Endothelial cell of umbilical vein (primary cell): ENCODE measurements at regions not wholly inside any gene's neighbourhood (a gene's known extent, or its start where the extent isn't known, plus 50 kb on each side); places are given as distances from the start of the nearest gene placed in this dataset.

Experiments used
- BruUV-seq: library from RNA; stranded (reverse); fragments of 400-500 nt; replicated peaks from 2 replicates; lab custom pipeline; 2021; lab: Mats Ljungman, UMichigan
- CTCF ChIA-PET: fragments of 300-600, 350-600 bp; sonication (Branson Sonifier 250); formaldehyde crosslinking; loops from one replicate; lab custom pipeline; 2021; ENCODE audit warnings: antibody characterized with exemption, inconsistent platforms; lab: Charles Lee
- POLR2A ChIA-PET: fragments of 300-600, 350-600 bp; sonication (Branson Sonifier 250); formaldehyde crosslinking; loops from one replicate; lab custom pipeline; 2021; ENCODE audit warnings: antibody characterized with exemption, inconsistent platforms; lab: Charles Lee
- DNase-seq: peaks from one replicate; pipeline ENCODE4 v3.0.0-alpha.2; 2011; ENCODE audit warnings: low read depth, low spot score
- FAIRE-seq: peaks from 2 replicates; lab custom pipeline; 2011; peaks lifted over from hg19 to GRCh38; lab: Jason Lieb, UNC
- H2AFZ ChIP-seq: 2 replicates; pipeline ENCODE4 v1.6.0; 2012; ENCODE audit warnings: low read depth, low read length, control low read depth, inconsistent platforms
- H3K27ac ChIP-seq: 2 replicates; pipeline ENCODE4 v1.5.1; 2011; ENCODE audit warnings: low read depth, mild to moderate bottlenecking, control low read depth, low read length, moderate library complexity; ENCODE audit not compliant: insufficient read depth
- H3K27me3 ChIP-seq, 2 experiments: 2 replicates each; pipeline versions ENCODE4 v1.6.0 to v1.6.1; 2011; ENCODE audit warnings: low read length in 2 of 2, mixed read lengths in 1 of 2; ENCODE audit not compliant: control insufficient read depth in 2 of 2, insufficient read depth in 2 of 2
- H3K36me3 ChIP-seq, 2 experiments: 2 replicates in 1 of 2; 3 replicates in 1 of 2; pipeline ENCODE4 v1.5.1; 2011; ENCODE audit warnings: low read length in 2 of 2, mild to moderate bottlenecking in 1 of 2, moderate library complexity in 1 of 2; ENCODE audit not compliant: control insufficient read depth in 2 of 2, insufficient read depth in 2 of 2; ENCODE audit errors: extremely low read depth in 1 of 2
- H3K4me1 ChIP-seq: 3 replicates; pipeline ENCODE4 v1.5.1; 2011; ENCODE audit warnings: mild to moderate bottlenecking, low read length; ENCODE audit not compliant: control insufficient read depth, insufficient read depth; ENCODE audit errors: extremely low read depth
- H3K4me2 ChIP-seq: 2 replicates; pipeline ENCODE4 v1.6.1; 2011; ENCODE audit warnings: low read length, control low read depth, mixed read lengths; ENCODE audit not compliant: insufficient read depth
- H3K4me3 ChIP-seq, 3 experiments: fragments of 200-600 bp in 1 of 3; sonication (generic), shearing (Covaris generic) in 1 of 3; replicated peaks in 1 of 3; 2 replicates each; pipeline ENCODE4 v1.5.1; 2011 to 2016; ENCODE audit warnings: control low read depth in 3 of 3, low read length in 3 of 3, mild to moderate bottlenecking in 2 of 3, inconsistent platforms in 1 of 3, low read depth in 1 of 3, moderate library complexity in 1 of 3; ENCODE audit not compliant: insufficient read depth in 1 of 3
- H3K79me2 ChIP-seq: 2 replicates; pipeline ENCODE4 v1.6.0; 2012; ENCODE audit warnings: low read length, inconsistent platforms; ENCODE audit not compliant: control insufficient read depth, insufficient read depth
- H3K9ac ChIP-seq: replicated peaks from 2 replicates; pipeline ENCODE3; 2011; ENCODE audit warnings: low read length, control low read depth; ENCODE audit not compliant: insufficient read depth; ENCODE audit errors: extremely low read depth
- H3K9me1 ChIP-seq: replicated peaks from 3 replicates; pipeline ENCODE4 v1.6.0; 2011; ENCODE audit warnings: mild to moderate bottlenecking, low read length; ENCODE audit not compliant: control insufficient read depth, insufficient read depth; ENCODE audit errors: extremely low read depth
- H3K9me3 ChIP-seq: replicated peaks from 2 replicates; pipeline ENCODE4 v1.5.1; 2012; ENCODE audit warnings: low read length, inconsistent platforms; ENCODE audit not compliant: control insufficient read depth, insufficient read depth
- H4K20me1 ChIP-seq: replicated peaks from 2 replicates; pipeline ENCODE3; 2011; ENCODE audit warnings: mild to moderate bottlenecking, low read length; ENCODE audit not compliant: control insufficient read depth, insufficient read depth; ENCODE audit errors: extremely low read depth
- CTCF ChIP-seq, 2 donors: IDR thresholded peaks; 1 replicate in 1 of 2; 2 replicates in 1 of 2; pipeline ENCODE4 v1.5.1; 2011; ENCODE audit warnings: low read length in 2 of 2, mild to moderate bottlenecking in 2 of 2, moderate library complexity in 2 of 2, control low read depth in 1 of 2, inconsistent platforms in 1 of 2, low read depth in 1 of 2; ENCODE audit not compliant: insufficient read depth in 1 of 2; ENCODE audit errors: extremely low read depth in 1 of 2
- EZH2 ChIP-seq: IDR thresholded peaks from 2 replicates; pipeline ENCODE4 v1.6.1; 2012; ENCODE audit warnings: borderline replicate concordance, low read depth, mild to moderate bottlenecking, moderate library complexity, low read length, inconsistent platforms; ENCODE audit not compliant: severe bottlenecking
- FOS ChIP-seq: IDR thresholded peaks from 2 replicates; pipeline ENCODE4 v1.6.1; 2011; ENCODE audit warnings: mild to moderate bottlenecking, low read length, moderate library complexity, borderline replicate concordance; ENCODE audit not compliant: insufficient read depth
- GATA2 ChIP-seq: IDR thresholded peaks from 2 replicates; pipeline ENCODE4 v1.7.0; 2011; ENCODE audit warnings: low read depth, mild to moderate bottlenecking, moderate library complexity, mixed read lengths, low read length; ENCODE audit not compliant: insufficient read length, insufficient read depth
- JUN ChIP-seq: IDR thresholded peaks from 2 replicates; pipeline ENCODE4 v1.6.1; 2011; ENCODE audit warnings: borderline replicate concordance, low read depth; ENCODE audit not compliant: insufficient read length, insufficient read depth
- MAX ChIP-seq: IDR thresholded peaks from 2 replicates; pipeline ENCODE4 v1.6.1; 2011; ENCODE audit not compliant: insufficient read depth, insufficient read length
- MYC ChIP-seq: IDR thresholded peaks from one replicate; pipeline ENCODE4 v1.6.1; 2011; ENCODE audit warnings: mild to moderate bottlenecking, low read depth, low read length
- POLR2A ChIP-seq: IDR thresholded peaks from 2 replicates; pipeline ENCODE4 v1.6.1; 2012; ENCODE audit warnings: low read depth, mild to moderate bottlenecking, control low read depth, low read length
- POLR2AphosphoS5 ChIP-seq: IDR thresholded peaks from 2 replicates; pipeline ENCODE4 v1.6.1; 2012; ENCODE audit warnings: low read depth, mild to moderate bottlenecking, control low read depth, low read length, moderate library complexity; ENCODE audit not compliant: insufficient read depth
- dilution Hi-C: fragments of 300-500 bp; cut with MboI; formaldehyde crosslinking; loops from one replicate; pipeline ENCODE4 v1.15.0; 2019; ENCODE audit warnings: low sequenced_read_pairs; ENCODE audit not compliant: extremely low pct_ligation_motif_present
- intact Hi-C: fragments of 100-400 bp; cut with micrococcal nuclease; formaldehyde crosslinking; loops from one replicate; pipeline ENCODE4 v1.10.0; 2022

GRCh38 chr10:55641601-55642000, 719.5 kb downstream of the ZWINT start:
- H3K4me1 ChIP-seq = no peaks in the 10 kb centered on the region
- H3K9ac ChIP-seq = no peak overlapping the region
- FAIRE-seq = no peak
- dilution Hi-C loops (no loop called here), intact Hi-C loops (no loop called here)
- ChIA-PET CTCF (no interaction called here), POLR2A (no interaction called here)
- H3K9me1 ChIP-seq = no peaks in the 10 kb centered on the region
- H4K20me1 ChIP-seq = no peaks in the 10 kb centered on the region
- H3K4me3 ChIP-seq = no peak overlapping the region
- no peaks in the 10 kb centered on the region for H3K27me3 ChIP-seq
- no peaks in the 10 kb centered on the region for H3K36me3 ChIP-seq
- no peak overlapping the region for H3K27ac ChIP-seq
- BruUV-seq = no TSS peak
- TF ChIP-seq MYC = no peak
- no peak for TF ChIP-seq JUN
- TF ChIP-seq GATA2 = no peak
- no peak for TF ChIP-seq POLR2AphosphoS5
- no peak for TF ChIP-seq CTCF (IDR thresholded peaks at IDR 0.05; ENCODE audit: extremely low read depth in 1 of 2, insufficient read depth in 1 of 2, low read depth in 1 of 2, low read length in 2 of 2)
- no peak for TF ChIP-seq POLR2A
- no peak for TF ChIP-seq FOS
- no peak for TF ChIP-seq MAX
- no peak for TF ChIP-seq EZH2
- no peak for DNase-seq
- H2AFZ ChIP-seq = no peak overlapping the region
- no peak overlapping the region for H3K4me2 ChIP-seq
- no peaks in the 10 kb centered on the region for H3K9me3 ChIP-seq
- no peaks in the 10 kb centered on the region for H3K79me2 ChIP-seq
